ENCODE measurements at regions not wholly inside any gene's neighbourhood (a gene's known extent, or its start where the extent isn't known, plus 50 kb on each side); places are given as distances from the start of the nearest gene placed in this dataset.
"Not testable (repeated sequence)": the region's sequence is repeated elsewhere in the genome, so short reads cannot be mapped to it uniquely, and the experiment has no call there.

DNA sequence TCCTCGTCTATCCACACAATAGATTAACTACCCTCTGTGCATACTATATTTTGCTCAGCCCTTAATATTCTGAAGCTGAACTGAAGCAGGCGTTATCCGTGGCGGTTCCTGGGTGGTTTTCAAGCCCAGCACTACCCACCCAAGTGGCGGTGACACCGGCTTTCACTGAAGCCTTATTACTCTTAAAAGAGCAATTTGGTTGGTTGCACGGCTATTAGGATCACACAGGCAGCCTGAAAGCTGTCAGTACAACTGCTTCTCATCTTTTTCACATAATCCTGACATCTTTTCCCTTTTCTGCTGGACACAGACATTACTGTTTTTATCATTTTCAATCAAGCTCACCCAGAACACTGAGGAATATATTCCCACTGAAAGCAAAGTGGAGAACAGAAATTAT, 525.3 kb upstream of the ZNF717 start:
- no peaks in the 10 kb centered on the region for H3K36me3 ChIP-seq (ENCODE audit: control insufficient read depth, insufficient read depth, low read length)

DNA sequence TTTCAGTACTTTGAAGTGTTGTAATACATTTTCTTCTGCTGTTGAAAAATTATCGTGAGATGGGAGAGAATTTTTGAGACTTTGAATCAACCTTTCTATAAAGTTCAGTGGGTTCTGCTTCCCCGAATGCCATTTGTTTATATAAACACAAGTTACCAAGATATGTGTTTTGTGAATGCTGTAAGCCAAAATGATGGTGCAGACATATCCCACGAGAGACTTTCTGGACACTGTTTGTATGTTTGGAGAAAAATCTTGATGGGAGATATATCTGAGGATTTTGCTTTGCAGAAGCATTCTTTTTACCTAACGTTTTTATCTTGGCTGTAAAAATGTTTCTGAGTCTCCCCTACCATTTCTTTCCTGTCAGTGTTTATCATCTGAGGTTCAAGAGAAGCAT, 526.6 kb upstream of the ZNF717 start:
- no peaks in the 10 kb centered on the region for H3K9me3 ChIP-seq (ENCODE audit: control insufficient read depth, low read length)
- peaks cover 4% of the 10 kb centered on the region for H3K4me1 ChIP-seq (ENCODE audit: control insufficient read depth, insufficient read depth, low read length, poor library complexity, severe bottlenecking)
- WGBS, 2 experiments (ENCODE audit: insufficient coverage in 2 of 2) = 50 to 100% methylated on average over 1 of the region's 4 CpGs
- H3K4me3 ChIP-seq (ENCODE audit: extremely low read depth, insufficient read depth, low read length, poor library complexity, severe bottlenecking) = no peak overlapping the region
- H3K27ac ChIP-seq (ENCODE audit: low read depth, low read length, severe bottlenecking) = no peak overlapping the region
- H3K36me3 ChIP-seq (ENCODE audit: control insufficient read depth, insufficient read depth, low read length) = no peaks in the 10 kb centered on the region

More for the DNA sequence above, 525.3 kb upstream of the ZNF717 start:
- no peak overlapping the region for H3K27ac ChIP-seq (ENCODE audit: low read depth, low read length, severe bottlenecking)
- H3K9me3 ChIP-seq (ENCODE audit: control insufficient read depth, low read length) = no peaks in the 10 kb centered on the region
- no peak overlapping the region for H3K4me3 ChIP-seq (ENCODE audit: extremely low read depth, insufficient read depth, low read length, poor library complexity, severe bottlenecking)
- peaks cover 4% of the 10 kb centered on the region for H3K4me1 ChIP-seq (ENCODE audit: control insufficient read depth, insufficient read depth, low read length, poor library complexity, severe bottlenecking)
- WGBS, 2 experiments (ENCODE audit: insufficient coverage in 2 of 2) = 83 to 94% methylated on average over 5 to 6 of the region's 7 CpGs

DNA sequence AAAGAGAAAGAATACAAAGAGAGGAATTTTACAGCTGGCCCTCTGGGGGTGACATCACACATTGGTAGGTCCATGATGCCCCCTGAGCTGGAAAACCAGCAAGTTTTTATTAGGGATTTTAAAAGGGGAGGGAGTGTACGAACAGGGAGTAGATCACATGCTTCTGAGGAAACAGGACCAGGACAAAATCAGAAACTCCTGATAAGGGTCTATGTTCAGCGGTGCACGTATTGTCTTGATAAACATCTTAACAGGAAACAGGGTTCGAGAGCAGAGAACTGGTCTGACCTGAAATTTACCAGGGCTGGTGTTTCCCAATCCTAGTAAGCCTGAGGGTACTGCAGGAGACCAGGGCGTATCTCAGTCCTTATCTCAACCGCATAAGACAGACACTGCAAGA, 530.6 kb upstream of the ZNF717 start:
- H3K4me3 ChIP-seq (ENCODE audit: extremely low read depth, insufficient read depth, low read length, poor library complexity, severe bottlenecking); H3K4me1 ChIP-seq (ENCODE audit: control insufficient read depth, insufficient read depth, low read length, poor library complexity, severe bottlenecking); H3K27ac ChIP-seq (ENCODE audit: low read depth, low read length, severe bottlenecking); H3K36me3 ChIP-seq (ENCODE audit: control insufficient read depth, insufficient read depth, low read length); H3K9me3 ChIP-seq (ENCODE audit: control insufficient read depth, low read length): not testable (repeated sequence)
- WGBS, 2 experiments (ENCODE audit: insufficient coverage in 2 of 2) = 90 to 96% methylated on average over 4 to 5 of the region's 6 CpGs

DNA sequence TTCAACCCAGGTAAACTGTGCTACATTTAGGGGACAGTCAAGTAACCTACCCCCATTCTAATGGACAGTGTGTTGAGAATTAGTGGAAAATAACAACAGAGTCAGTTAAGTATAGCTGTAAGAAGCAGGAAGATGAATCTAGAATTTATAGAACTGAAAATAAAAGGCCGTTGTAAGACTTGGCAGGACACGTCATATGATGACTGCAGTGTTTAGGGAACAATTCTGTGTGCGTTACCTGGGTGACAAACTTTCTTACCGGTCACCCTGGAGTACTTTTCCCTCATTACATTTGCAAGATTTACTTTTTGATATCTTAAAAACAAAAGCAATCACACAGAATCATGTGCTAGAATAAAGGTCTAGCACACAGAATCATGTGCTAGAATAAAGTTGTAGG, 536.3 kb upstream of the ZNF717 start:
- Histone ChIP-seq H3K4me3 (ENCODE audit: extremely low read depth, insufficient read depth, low read length, poor library complexity, severe bottlenecking) (no peak overlapping the region), H3K36me3 (ENCODE audit: control insufficient read depth, insufficient read depth, low read length) (no peaks in the 10 kb centered on the region), H3K9me3 (ENCODE audit: control insufficient read depth, low read length) (no peaks in the 10 kb centered on the region), H3K4me1 (ENCODE audit: control insufficient read depth, insufficient read depth, low read length, poor library complexity, severe bottlenecking) (no peaks in the 10 kb centered on the region), H3K27ac (ENCODE audit: low read depth, low read length, severe bottlenecking) (no peak overlapping the region)
- 94% methylated on average over 2 to 3 of the region's 4 CpGs for WGBS, 2 experiments (ENCODE audit: insufficient coverage in 2 of 2)

DNA sequence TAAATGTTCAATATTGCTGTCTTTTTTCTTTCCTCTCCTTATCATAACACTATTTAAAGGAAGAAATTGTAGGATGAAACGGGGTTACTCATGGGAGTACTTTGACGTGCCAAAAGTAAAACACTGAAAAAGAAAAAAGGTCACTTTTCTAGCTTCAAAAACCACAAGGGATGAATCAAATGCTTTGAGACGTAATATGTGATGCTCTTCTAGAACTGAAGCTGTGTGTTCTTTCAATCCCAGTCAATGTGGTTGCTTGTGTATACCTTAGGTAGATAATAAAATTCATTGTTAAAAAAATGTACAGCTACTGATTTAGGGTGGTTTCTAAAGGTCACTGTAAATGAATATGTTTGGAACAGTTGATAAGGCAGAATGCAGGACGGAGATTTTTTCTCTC, 538.8 kb upstream of the ZNF717 start:
- Histone ChIP-seq H3K4me3 (ENCODE audit: extremely low read depth, insufficient read depth, low read length, poor library complexity, severe bottlenecking) (no peak overlapping the region), H3K27ac (ENCODE audit: low read depth, low read length, severe bottlenecking) (no peak overlapping the region), H3K36me3 (ENCODE audit: control insufficient read depth, insufficient read depth, low read length) (no peaks in the 10 kb centered on the region), H3K4me1 (ENCODE audit: control insufficient read depth, insufficient read depth, low read length, poor library complexity, severe bottlenecking) (no peaks in the 10 kb centered on the region), H3K9me3 (ENCODE audit: control insufficient read depth, low read length) (no peaks in the 10 kb centered on the region)
- WGBS, 2 experiments (ENCODE audit: insufficient coverage in 2 of 2) = 80% methylated on average over 1 to 2 of the region's 4 CpGs

DNA sequence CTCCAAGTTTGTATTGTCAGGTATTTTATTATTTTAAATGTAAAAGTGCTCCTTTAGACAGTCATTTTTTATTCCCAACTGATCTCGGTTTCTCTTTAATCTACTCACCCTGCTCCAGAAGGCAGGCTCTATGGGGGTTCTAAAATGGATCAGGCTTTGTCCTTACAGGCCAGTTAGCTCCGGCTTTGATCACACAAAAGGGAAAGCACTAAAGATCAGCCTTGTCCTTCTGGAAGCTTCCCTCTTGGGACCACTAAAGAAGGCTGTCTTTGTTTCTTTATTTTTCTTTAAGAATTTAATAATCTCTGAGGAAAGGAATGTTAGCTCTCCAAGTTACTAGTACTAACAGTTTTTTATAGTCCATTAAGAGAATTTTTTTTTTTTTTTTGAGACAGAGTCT, 560.5 kb upstream of the ZNF717 start:
- 100% methylated on average over 1 of the region's 2 CpGs for WGBS, 2 experiments (ENCODE audit: insufficient coverage in 2 of 2)
- no peaks in the 10 kb centered on the region for H3K4me1 ChIP-seq (ENCODE audit: control insufficient read depth, insufficient read depth, low read length, poor library complexity, severe bottlenecking)
- H3K4me3 ChIP-seq (ENCODE audit: extremely low read depth, insufficient read depth, low read length, poor library complexity, severe bottlenecking) = no peak overlapping the region
- no peaks in the 10 kb centered on the region for H3K36me3 ChIP-seq (ENCODE audit: control insufficient read depth, insufficient read depth, low read length)
- H3K27ac ChIP-seq (ENCODE audit: low read depth, low read length, severe bottlenecking) = no peak overlapping the region
- H3K9me3 ChIP-seq (ENCODE audit: control insufficient read depth, low read length) = no peaks in the 10 kb centered on the region

DNA sequence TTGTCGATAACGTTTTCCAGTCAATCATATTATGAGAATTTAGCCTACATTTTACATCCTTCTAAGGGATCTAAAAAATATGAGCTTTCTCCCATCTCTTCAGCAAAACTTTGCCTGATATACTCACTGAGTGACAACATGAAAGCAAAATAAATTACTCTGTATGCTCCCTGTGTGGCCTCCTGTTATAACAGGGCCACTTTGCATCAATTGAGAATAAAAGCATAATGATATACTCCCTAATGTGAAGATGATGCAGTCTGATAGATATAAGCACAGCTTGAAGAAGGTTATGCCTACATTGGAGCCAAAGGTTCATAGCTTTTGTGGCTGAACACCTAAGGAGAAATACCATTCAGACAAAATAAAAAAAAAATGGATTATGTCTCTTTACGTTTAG, 561.3 kb upstream of the ZNF717 start:
- whole genome bisulfite sequencing, 2 experiments (ENCODE audit: insufficient coverage in 2 of 2) = 90 to 100% methylated on average over 2 of the region's 3 CpGs
- no peak overlapping the region for H3K27ac ChIP-seq (ENCODE audit: low read depth, low read length, severe bottlenecking)
- no peaks in the 10 kb centered on the region for H3K36me3 ChIP-seq (ENCODE audit: control insufficient read depth, insufficient read depth, low read length)
- H3K9me3 ChIP-seq (ENCODE audit: control insufficient read depth, low read length) = no peaks in the 10 kb centered on the region
- no peak overlapping the region for H3K4me3 ChIP-seq (ENCODE audit: extremely low read depth, insufficient read depth, low read length, poor library complexity, severe bottlenecking)
- no peaks in the 10 kb centered on the region for H3K4me1 ChIP-seq (ENCODE audit: control insufficient read depth, insufficient read depth, low read length, poor library complexity, severe bottlenecking)

DNA sequence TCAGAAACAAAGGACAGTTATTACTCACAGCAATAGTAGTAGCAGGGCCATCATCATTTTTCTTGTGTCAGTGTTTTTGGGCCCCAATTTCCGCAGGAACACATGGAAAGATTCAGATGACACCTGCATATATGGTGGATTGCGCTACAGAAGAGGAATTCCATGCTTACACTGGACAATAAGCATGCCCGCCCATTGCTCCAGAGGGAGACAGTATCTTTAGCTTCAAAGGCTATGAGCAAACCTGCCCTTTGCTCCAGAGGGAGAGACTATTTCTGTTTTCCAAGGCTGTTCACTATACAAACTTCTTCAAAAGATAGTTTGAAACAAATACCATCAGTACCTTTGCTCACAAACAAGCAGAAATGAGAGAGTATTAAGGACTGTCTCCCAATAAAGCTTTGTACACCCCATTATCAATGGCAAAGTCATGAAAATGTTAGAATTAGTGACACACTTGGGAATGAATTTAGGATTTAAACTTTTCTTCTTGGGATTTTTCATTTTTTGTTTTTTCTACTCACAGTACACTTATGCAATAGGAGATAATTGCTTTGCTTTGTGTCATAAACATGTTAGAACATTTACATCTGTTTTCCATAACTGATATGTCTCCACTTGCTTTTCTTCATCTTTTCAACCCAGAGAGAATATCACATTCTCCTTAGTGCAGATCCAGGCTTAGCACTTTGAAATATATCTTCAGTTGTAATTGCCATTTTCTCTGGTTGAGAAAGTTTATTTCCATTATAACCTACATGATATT, 564.5 kb upstream of the ZNF717 start:
- H3K4me3 ChIP-seq (ENCODE audit: extremely low read depth, insufficient read depth, low read length, poor library complexity, severe bottlenecking) = no peak overlapping the region
- WGBS, 2 experiments (ENCODE audit: insufficient coverage in 2 of 2) = 93 to 98% methylated on average over 3 of the region's 3 CpGs
- H3K4me1 ChIP-seq (ENCODE audit: control insufficient read depth, insufficient read depth, low read length, poor library complexity, severe bottlenecking) = no peaks in the 10 kb centered on the region
- no peaks in the 10 kb centered on the region for H3K9me3 ChIP-seq (ENCODE audit: control insufficient read depth, low read length)
- no peaks in the 10 kb centered on the region for H3K36me3 ChIP-seq (ENCODE audit: control insufficient read depth, insufficient read depth, low read length)
- no peak overlapping the region for H3K27ac ChIP-seq (ENCODE audit: low read depth, low read length, severe bottlenecking)

DNA sequence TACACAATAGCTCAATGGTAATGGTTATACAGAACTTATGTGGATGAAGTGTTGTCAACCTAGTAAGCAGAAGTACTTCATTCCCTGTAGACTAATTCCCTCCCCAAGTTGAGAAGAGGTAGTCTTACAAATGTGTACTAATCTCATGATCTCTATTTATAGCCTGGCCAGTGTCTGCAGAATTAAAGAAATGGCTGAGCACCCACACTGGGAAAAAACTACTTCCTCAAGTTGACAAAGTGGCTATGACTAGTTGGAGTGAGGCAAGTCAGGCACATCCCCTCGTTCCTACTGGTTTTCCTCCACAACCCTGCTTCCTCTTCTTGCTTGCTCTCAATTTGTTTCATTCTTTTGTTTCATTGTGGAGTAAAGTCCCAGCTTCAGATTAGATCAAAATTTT, 566.7 kb upstream of the ZNF717 start:
- no CpG with 5 or more reads among the region's 1 CpG for WGBS, 2 experiments (ENCODE audit: insufficient coverage in 2 of 2)
- no peaks in the 10 kb centered on the region for H3K4me1 ChIP-seq (ENCODE audit: control insufficient read depth, insufficient read depth, low read length, poor library complexity, severe bottlenecking)
- H3K9me3 ChIP-seq (ENCODE audit: control insufficient read depth, low read length) = no peaks in the 10 kb centered on the region
- no peaks in the 10 kb centered on the region for H3K36me3 ChIP-seq (ENCODE audit: control insufficient read depth, insufficient read depth, low read length)
- no peak overlapping the region for H3K4me3 ChIP-seq (ENCODE audit: extremely low read depth, insufficient read depth, low read length, poor library complexity, severe bottlenecking)
- no peak overlapping the region for H3K27ac ChIP-seq (ENCODE audit: low read depth, low read length, severe bottlenecking)

DNA sequence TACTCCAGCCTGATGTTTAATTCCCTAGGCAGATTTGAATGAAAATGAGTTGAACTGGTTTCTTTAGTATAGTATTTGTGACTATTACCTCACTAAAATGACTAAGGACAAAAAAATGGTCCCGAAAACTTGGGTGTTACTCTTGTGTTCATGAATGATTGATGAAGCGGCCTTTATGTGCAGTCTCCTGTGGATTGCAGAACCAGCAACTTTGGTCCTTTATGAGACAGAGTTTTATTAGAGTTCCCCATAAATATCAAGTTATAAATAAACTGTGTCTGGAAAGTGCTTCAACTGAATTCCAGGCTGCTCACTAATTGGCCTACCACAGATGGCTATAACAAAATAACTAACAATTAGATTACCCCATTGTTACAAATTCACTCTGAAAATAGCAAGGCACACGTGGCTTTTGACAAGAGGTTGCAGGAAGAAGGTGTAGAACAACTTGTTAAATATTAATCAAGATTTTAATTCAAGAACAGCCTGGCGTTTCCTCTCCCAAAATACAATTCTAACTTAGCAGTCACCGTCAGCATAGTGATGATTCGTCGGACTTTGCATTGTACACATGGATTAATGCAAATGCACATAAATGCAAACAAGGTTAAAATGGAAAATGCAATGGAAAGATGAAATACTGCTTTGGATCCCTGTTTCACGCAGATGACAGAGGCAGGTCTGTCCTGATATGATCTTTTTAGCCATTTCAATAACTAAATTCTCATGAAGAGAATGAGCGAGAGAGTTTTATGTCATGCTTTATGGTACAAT, 567.3 kb upstream of the ZNF717 start:
- no peaks in the 10 kb centered on the region for H3K36me3 ChIP-seq (ENCODE audit: control insufficient read depth, insufficient read depth, low read length)
- WGBS, 2 experiments (ENCODE audit: insufficient coverage in 2 of 2) = 88% methylated on average over 3 of the region's 9 CpGs; no CpG with 5 or more reads in 1 of the 2 experiments
- H3K4me3 ChIP-seq (ENCODE audit: extremely low read depth, insufficient read depth, low read length, poor library complexity, severe bottlenecking) = no peak overlapping the region
- H3K4me1 ChIP-seq (ENCODE audit: control insufficient read depth, insufficient read depth, low read length, poor library complexity, severe bottlenecking) = no peaks in the 10 kb centered on the region
- H3K27ac ChIP-seq (ENCODE audit: low read depth, low read length, severe bottlenecking) = no peak overlapping the region
- no peaks in the 10 kb centered on the region for H3K9me3 ChIP-seq (ENCODE audit: control insufficient read depth, low read length)

DNA sequence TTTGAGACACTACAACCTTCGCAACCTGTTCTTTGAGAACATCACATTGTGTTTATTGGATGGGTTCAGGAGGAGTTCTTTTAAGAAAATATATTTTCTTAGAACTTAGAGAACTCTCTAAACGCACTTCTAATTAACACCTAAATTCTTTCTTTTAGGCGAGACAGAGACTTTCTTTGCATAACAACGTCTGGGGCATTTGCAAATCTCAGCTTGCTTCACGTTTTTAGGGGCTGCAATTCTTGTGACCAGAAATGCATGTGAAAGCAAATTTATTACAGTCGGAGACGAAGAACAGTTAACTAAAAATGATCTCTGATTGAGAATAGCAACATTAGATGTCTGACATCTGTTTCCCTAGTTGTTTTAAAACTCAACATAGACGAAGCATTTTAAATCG, 568.3 kb upstream of the ZNF717 start:
- no peak overlapping the region for H3K4me3 ChIP-seq (ENCODE audit: extremely low read depth, insufficient read depth, low read length, poor library complexity, severe bottlenecking)
- H3K27ac ChIP-seq (ENCODE audit: low read depth, low read length, severe bottlenecking) = no peak overlapping the region
- no peaks in the 10 kb centered on the region for H3K4me1 ChIP-seq (ENCODE audit: control insufficient read depth, insufficient read depth, low read length, poor library complexity, severe bottlenecking)
- H3K36me3 ChIP-seq (ENCODE audit: control insufficient read depth, insufficient read depth, low read length) = no peaks in the 10 kb centered on the region
- WGBS, 2 experiments (ENCODE audit: insufficient coverage in 2 of 2) = 25 to 33% methylated on average over 5 to 6 of the region's 9 CpGs
- no peaks in the 10 kb centered on the region for H3K9me3 ChIP-seq (ENCODE audit: control insufficient read depth, low read length)

Measured in mesodermal cell (in vitro differentiated cells).